ENCODE measurements at regions not wholly inside any gene's neighbourhood (a gene's known extent, or its start where the extent isn't known, plus 50 kb on each side); places are given as distances from the start of the nearest gene placed in this dataset.
A peak's percentile ranks its signal among the peaks of the same experiment; 100 is the strongest.

- no peak overlapping the region for H3K4me3 ChIP-seq
- no peaks in the 10 kb centered on the region for H4K20me1 ChIP-seq (ENCODE audit: insufficient read depth, poor library complexity, severe bottlenecking)
- no peak overlapping the region for H2AFZ ChIP-seq
- no peaks in the 10 kb centered on the region for H3K4me1 ChIP-seq (ENCODE audit: insufficient read depth)
- no peak overlapping the region for H3K4me2 ChIP-seq
- no peaks in the 10 kb centered on the region for H3K9me3 ChIP-seq (ENCODE audit: low read depth)
- no peaks in the 10 kb centered on the region for H3K27me3 ChIP-seq
- WGBS (ENCODE audit: low lambda C conversion rate, missing lambda C conversion rate) = 78% methylated on average over 3 of the region's 3 CpGs
- no peaks in the 10 kb centered on the region for H3K36me3 ChIP-seq (replicated peaks; ENCODE audit: insufficient read depth, low read depth)
- no peaks in the 10 kb centered on the region for H3K9me2 ChIP-seq (replicated peaks; ENCODE audit: insufficient read depth)
- peak overlapping the region; percentile 52 for H3K27ac ChIP-seq
- TF ChIP-seq EZH2 (IDR thresholded peaks at IDR 0.05; ENCODE audit: borderline replicate concordance) (no peak), EZH2phosphoT487 (IDR thresholded peaks at IDR 0.05; ENCODE audit: low read depth, severe bottlenecking, unreplicated experiment) (no peak), CTCF (IDR thresholded peaks at IDR 0.05; ENCODE audit: poor library complexity) (no peak)
- no peak for DNase-seq (ENCODE audit: low spot score)
- H3K79me2 ChIP-seq = no peaks in the 10 kb centered on the region
These were observed 95.1 kb upstream of the WLS start for GRCh38 chr1:68327414-68327813.

GRCh38 chr1:68326481-68326880 lies 94.2 kb upstream of the WLS start:
- H3K9me2 ChIP-seq (replicated peaks; ENCODE audit: insufficient read depth) = no peaks in the 10 kb centered on the region
- TF ChIP-seq EZH2phosphoT487 (IDR thresholded peaks at IDR 0.05; ENCODE audit: low read depth, severe bottlenecking, unreplicated experiment) (no peak), EZH2 (IDR thresholded peaks at IDR 0.05; ENCODE audit: borderline replicate concordance) (no peak), CTCF (IDR thresholded peaks at IDR 0.05; ENCODE audit: poor library complexity) (no peak)
- DNase-seq (ENCODE audit: low spot score) = no peak
- H3K9me3 ChIP-seq (ENCODE audit: low read depth) = no peaks in the 10 kb centered on the region
- H3K4me2 ChIP-seq = no peak overlapping the region
- no peaks in the 10 kb centered on the region for H4K20me1 ChIP-seq (ENCODE audit: insufficient read depth, poor library complexity, severe bottlenecking)
- WGBS (ENCODE audit: low lambda C conversion rate, missing lambda C conversion rate) = 81% methylated on average over 2 of the region's 2 CpGs
- H3K27me3 ChIP-seq = no peaks in the 10 kb centered on the region
- H3K79me2 ChIP-seq = no peaks in the 10 kb centered on the region
- H3K27ac ChIP-seq = no peak overlapping the region
- no peak overlapping the region for H3K4me3 ChIP-seq
- H3K4me1 ChIP-seq (ENCODE audit: insufficient read depth) = no peaks in the 10 kb centered on the region
- H3K36me3 ChIP-seq (replicated peaks; ENCODE audit: insufficient read depth, low read depth) = no peaks in the 10 kb centered on the region
- H2AFZ ChIP-seq = no peak overlapping the region

- DNase-seq (ENCODE audit: low spot score) = no peak
- Histone ChIP-seq H3K4me2 (no peak overlapping the region), H3K27me3 (no peaks in the 10 kb centered on the region), H3K36me3 (replicated peaks; ENCODE audit: insufficient read depth, low read depth) (no peaks in the 10 kb centered on the region), H2AFZ (no peak overlapping the region), H3K4me3 (no peak overlapping the region), H3K4me1 (ENCODE audit: insufficient read depth) (peaks cover 3% of the 10 kb centered on the region), H4K20me1 (ENCODE audit: insufficient read depth, poor library complexity, severe bottlenecking) (no peaks in the 10 kb centered on the region), H3K9me2 (replicated peaks; ENCODE audit: insufficient read depth) (no peaks in the 10 kb centered on the region), H3K27ac (no peak overlapping the region), H3K9me3 (ENCODE audit: low read depth) (no peaks in the 10 kb centered on the region), H3K79me2 (no peaks in the 10 kb centered on the region)
- no peak for TF ChIP-seq CTCF (IDR thresholded peaks at IDR 0.05; ENCODE audit: poor library complexity)
- no peak for TF ChIP-seq EZH2phosphoT487 (IDR thresholded peaks at IDR 0.05; ENCODE audit: low read depth, severe bottlenecking, unreplicated experiment)
- TF ChIP-seq EZH2 (IDR thresholded peaks at IDR 0.05; ENCODE audit: borderline replicate concordance) = no peak
- 69% methylated on average over 2 of the region's 2 CpGs for WGBS (ENCODE audit: low lambda C conversion rate, missing lambda C conversion rate)
These were observed 92.0 kb upstream of the WLS start for GRCh38 chr1:68324316-68324715.
